ENCODE measurements at regions not wholly inside any gene's neighbourhood (a gene's known extent, or its start where the extent isn't known, plus 50 kb on each side); places are given as distances from the start of the nearest gene placed in this dataset.

GRCh38 chr2:185980944-185981343 lies 242.3 kb downstream of the FSIP2 start:
- no peak overlapping the region for H3K9ac ChIP-seq (replicated peaks; ENCODE audit: extremely low read depth, insufficient read depth, low read length)
- ChIA-PET CTCF (interaction anchor here (1.2 kb wide), 1 partner anchor 10 kb away, joined by 3 read pairs; no protein-coding TSS in a partner anchor), POLR2A (no interaction called here)
- no peak overlapping the region for H3K27ac ChIP-seq (ENCODE audit: insufficient read depth, low read depth, low read length)
- H3K27me3 ChIP-seq (ENCODE audit: control insufficient read depth in 2 of 2, insufficient read depth in 2 of 2, low read length in 2 of 2): no peaks in the 10 kb centered on the region
- no TSS peak for BruUV-seq (replicated peaks)
- H3K36me3 ChIP-seq (ENCODE audit: control insufficient read depth in 2 of 2, extremely low read depth in 1 of 2, insufficient read depth in 2 of 2, low read length in 2 of 2): no peaks in the 10 kb centered on the region
- H4K20me1 ChIP-seq (replicated peaks; ENCODE audit: control insufficient read depth, extremely low read depth, insufficient read depth, low read length): no peaks in the 10 kb centered on the region
- TF ChIP-seq GATA2 (IDR thresholded peaks at IDR 0.05; ENCODE audit: insufficient read depth, insufficient read length, low read depth, low read length): no peak
- no peak for TF ChIP-seq POLR2AphosphoS5 (IDR thresholded peaks at IDR 0.05; ENCODE audit: insufficient read depth, low read depth, low read length)
- TF ChIP-seq EZH2 (IDR thresholded peaks at IDR 0.05; ENCODE audit: borderline replicate concordance, low read depth, low read length, severe bottlenecking): no peak
- no peak for TF ChIP-seq MAX (IDR thresholded peaks at IDR 0.05; ENCODE audit: insufficient read depth, insufficient read length)
- no peak for TF ChIP-seq JUN (IDR thresholded peaks at IDR 0.05; ENCODE audit: borderline replicate concordance, insufficient read depth, insufficient read length, low read depth)
- TF ChIP-seq MYC (IDR thresholded peaks at IDR 0.05; ENCODE audit: low read depth, low read length): no peak
- no peak for TF ChIP-seq CTCF (IDR thresholded peaks at IDR 0.05; ENCODE audit: extremely low read depth in 1 of 2, insufficient read depth in 1 of 2, low read depth in 1 of 2, low read length in 2 of 2)
- TF ChIP-seq POLR2A (IDR thresholded peaks at IDR 0.05; ENCODE audit: low read depth, low read length): no peak
- TF ChIP-seq FOS (IDR thresholded peaks at IDR 0.05; ENCODE audit: borderline replicate concordance, insufficient read depth, low read length): no peak
- no peak for DNase-seq (ENCODE audit: low read depth, low spot score)
- no peak overlapping the region for H3K4me3 ChIP-seq (replicated peaks in 1 of 3; ENCODE audit: insufficient read depth in 1 of 3, low read depth in 1 of 3, low read length in 3 of 3)
- no peaks in the 10 kb centered on the region for H3K79me2 ChIP-seq (ENCODE audit: control insufficient read depth, insufficient read depth, low read length)
- no peak overlapping the region for H3K4me2 ChIP-seq (ENCODE audit: insufficient read depth, low read length)
- intact Hi-C loops (cut with micrococcal nuclease) (no loop called here), dilution Hi-C loops (cut with MboI; ENCODE audit: extremely low pct_ligation_motif_present, low sequenced_read_pairs) (no loop called here)
- no peaks in the 10 kb centered on the region for H3K9me1 ChIP-seq (replicated peaks; ENCODE audit: control insufficient read depth, extremely low read depth, insufficient read depth, low read length)
- no peak overlapping the region for H2AFZ ChIP-seq (ENCODE audit: low read depth, low read length)
- no peak for FAIRE-seq
- no peaks in the 10 kb centered on the region for H3K9me3 ChIP-seq (replicated peaks; ENCODE audit: control insufficient read depth, insufficient read depth, low read length)
- H3K4me1 ChIP-seq (ENCODE audit: control insufficient read depth, extremely low read depth, insufficient read depth, low read length): no peaks in the 10 kb centered on the region

Data from endothelial cell of umbilical vein (primary cell).